GM23338 (cell line): ENCODE measurements at regions not wholly inside any gene's neighbourhood (a gene's known extent, or its start where the extent isn't known, plus 50 kb on each side); places are given as distances from the start of the nearest gene placed in this dataset.

Source experiments
- CREB1 ChIP-seq: fragments of 250-450 bp; sonication (Bioruptor Pico); IDR thresholded peaks from 2 replicates; pipeline ENCODE4 v1.5.0; 2020; ENCODE audit warnings: low read depth, mild to moderate bottlenecking, moderate library complexity
- EZH2phosphoT487 ChIP-seq: fragments of 200-600 bp; sonication (generic); IDR thresholded peaks from one replicate; pipeline ENCODE4 v1.8.1; 2018; ENCODE audit warnings: antibody characterized with exemption; ENCODE audit not compliant: unreplicated experiment
- TF ChIP-seq, protein P1 (sequence below): IDR thresholded peaks from one replicate; pipeline ENCODE4 v1.6.1; 2018; ENCODE audit warnings: antibody characterized with exemption; ENCODE audit not compliant: unreplicated experiment
- TF ChIP-seq, protein P2 (sequence below), 2 experiments: fragments of 200-600 bp in 1 of 2; sonication (generic) in 1 of 2; conservative IDR thresholded peaks; 2 replicates each; pipeline versions ENCODE4 v1.5.1 to v1.6.1; 2016 to 2017; ENCODE audit warnings: antibody characterized with exemption in 2 of 2, low read depth in 2 of 2, mild to moderate bottlenecking in 2 of 2, moderate library complexity in 1 of 2

DNA sequence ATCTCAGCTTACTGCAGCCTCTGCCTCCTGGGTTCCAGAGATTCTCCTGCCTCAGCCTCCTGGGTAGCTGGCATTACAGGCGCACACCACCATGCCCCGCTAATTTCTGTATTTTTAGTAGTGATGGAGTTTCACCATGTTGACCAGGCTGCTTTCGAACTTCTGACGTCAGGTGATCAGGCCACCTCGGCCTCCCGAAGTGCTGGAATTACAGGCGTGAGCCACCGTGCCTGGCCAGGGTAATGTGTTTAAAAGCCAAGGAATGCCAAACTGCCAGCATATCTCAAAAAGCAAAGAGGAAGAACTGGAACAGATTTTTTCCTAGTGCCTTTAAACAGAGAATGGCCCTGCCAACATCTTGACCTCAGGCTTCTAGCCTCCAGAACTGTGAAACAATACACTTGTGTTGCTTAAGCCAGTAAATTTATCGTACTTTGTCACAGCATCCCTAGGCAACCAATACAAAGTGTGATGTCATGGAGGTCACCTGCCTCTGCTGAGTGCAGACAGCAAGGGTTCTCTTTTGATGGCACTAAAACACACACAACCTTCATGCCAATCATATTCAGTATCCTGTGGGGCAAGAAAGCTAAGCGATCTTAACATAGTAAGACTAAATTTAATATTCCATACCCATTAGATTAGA is 858.3 kb upstream of the TMPRSS15 start:
- TF ChIP-seq, protein P1, sequence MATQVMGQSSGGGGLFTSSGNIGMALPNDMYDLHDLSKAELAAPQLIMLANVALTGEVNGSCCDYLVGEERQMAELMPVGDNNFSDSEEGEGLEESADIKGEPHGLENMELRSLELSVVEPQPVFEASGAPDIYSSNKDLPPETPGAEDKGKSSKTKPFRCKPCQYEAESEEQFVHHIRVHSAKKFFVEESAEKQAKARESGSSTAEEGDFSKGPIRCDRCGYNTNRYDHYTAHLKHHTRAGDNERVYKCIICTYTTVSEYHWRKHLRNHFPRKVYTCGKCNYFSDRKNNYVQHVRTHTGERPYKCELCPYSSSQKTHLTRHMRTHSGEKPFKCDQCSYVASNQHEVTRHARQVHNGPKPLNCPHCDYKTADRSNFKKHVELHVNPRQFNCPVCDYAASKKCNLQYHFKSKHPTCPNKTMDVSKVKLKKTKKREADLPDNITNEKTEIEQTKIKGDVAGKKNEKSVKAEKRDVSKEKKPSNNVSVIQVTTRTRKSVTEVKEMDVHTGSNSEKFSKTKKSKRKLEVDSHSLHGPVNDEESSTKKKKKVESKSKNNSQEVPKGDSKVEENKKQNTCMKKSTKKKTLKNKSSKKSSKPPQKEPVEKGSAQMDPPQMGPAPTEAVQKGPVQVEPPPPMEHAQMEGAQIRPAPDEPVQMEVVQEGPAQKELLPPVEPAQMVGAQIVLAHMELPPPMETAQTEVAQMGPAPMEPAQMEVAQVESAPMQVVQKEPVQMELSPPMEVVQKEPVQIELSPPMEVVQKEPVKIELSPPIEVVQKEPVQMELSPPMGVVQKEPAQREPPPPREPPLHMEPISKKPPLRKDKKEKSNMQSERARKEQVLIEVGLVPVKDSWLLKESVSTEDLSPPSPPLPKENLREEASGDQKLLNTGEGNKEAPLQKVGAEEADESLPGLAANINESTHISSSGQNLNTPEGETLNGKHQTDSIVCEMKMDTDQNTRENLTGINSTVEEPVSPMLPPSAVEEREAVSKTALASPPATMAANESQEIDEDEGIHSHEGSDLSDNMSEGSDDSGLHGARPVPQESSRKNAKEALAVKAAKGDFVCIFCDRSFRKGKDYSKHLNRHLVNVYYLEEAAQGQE: no peak
- no peak for TF ChIP-seq EZH2phosphoT487
- TF ChIP-seq, protein P2, sequence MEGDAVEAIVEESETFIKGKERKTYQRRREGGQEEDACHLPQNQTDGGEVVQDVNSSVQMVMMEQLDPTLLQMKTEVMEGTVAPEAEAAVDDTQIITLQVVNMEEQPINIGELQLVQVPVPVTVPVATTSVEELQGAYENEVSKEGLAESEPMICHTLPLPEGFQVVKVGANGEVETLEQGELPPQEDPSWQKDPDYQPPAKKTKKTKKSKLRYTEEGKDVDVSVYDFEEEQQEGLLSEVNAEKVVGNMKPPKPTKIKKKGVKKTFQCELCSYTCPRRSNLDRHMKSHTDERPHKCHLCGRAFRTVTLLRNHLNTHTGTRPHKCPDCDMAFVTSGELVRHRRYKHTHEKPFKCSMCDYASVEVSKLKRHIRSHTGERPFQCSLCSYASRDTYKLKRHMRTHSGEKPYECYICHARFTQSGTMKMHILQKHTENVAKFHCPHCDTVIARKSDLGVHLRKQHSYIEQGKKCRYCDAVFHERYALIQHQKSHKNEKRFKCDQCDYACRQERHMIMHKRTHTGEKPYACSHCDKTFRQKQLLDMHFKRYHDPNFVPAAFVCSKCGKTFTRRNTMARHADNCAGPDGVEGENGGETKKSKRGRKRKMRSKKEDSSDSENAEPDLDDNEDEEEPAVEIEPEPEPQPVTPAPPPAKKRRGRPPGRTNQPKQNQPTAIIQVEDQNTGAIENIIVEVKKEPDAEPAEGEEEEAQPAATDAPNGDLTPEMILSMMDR (conservative IDR thresholded peaks at IDR 0.05; ENCODE audit: low read depth in 2 of 2): no peak
- no peak for TF ChIP-seq CREB1 (CRISPR knock-in tag)
